Lower leg skin (tissue), 3 donors: ENCODE measurements at regions not wholly inside any gene's neighbourhood (a gene's known extent, or its start where the extent isn't known, plus 50 kb on each side); places are given as distances from the start of the nearest gene placed in this dataset.

ENCODE experiments used
- POLR2A ChIP-seq, 2 donors: fragments of 450-650 bp; IDR thresholded peaks; one replicate each; pipeline ENCODE4 v1.6.1; 2016 to 2017; ENCODE audit warnings: antibody characterized with exemption in 2 of 2, mild to moderate bottlenecking in 1 of 2, moderate library complexity in 1 of 2
- TF ChIP-seq, protein P1 (sequence below), 3 donors: fragments of 450-650 bp; IDR thresholded peaks; one replicate each; pipeline ENCODE4 v1.5.1; 2016; ENCODE audit warnings: antibody characterized with exemption in 3 of 3, mild to moderate bottlenecking in 3 of 3, moderate library complexity in 2 of 3

DNA sequence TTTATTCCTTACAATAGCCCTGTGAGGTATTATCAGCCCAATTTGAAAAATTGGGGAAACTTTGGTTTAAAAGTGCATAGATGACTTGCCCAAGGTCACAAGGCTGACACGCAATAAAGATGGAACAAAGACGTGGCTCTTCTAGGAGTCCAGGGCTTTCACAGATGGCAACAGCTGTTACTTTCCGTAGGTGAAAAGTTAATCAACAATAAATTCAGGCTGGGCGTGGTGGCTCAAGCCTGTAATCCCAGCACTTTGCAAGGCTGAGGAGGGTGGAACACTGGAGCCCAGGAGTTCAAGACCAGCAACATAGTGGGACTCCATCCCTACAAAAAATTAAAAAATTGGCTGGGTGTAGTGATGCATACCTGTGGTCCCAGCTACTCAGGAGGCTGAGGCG, 87.8 kb upstream of the ATF3 start:
- TF ChIP-seq, protein P1, sequence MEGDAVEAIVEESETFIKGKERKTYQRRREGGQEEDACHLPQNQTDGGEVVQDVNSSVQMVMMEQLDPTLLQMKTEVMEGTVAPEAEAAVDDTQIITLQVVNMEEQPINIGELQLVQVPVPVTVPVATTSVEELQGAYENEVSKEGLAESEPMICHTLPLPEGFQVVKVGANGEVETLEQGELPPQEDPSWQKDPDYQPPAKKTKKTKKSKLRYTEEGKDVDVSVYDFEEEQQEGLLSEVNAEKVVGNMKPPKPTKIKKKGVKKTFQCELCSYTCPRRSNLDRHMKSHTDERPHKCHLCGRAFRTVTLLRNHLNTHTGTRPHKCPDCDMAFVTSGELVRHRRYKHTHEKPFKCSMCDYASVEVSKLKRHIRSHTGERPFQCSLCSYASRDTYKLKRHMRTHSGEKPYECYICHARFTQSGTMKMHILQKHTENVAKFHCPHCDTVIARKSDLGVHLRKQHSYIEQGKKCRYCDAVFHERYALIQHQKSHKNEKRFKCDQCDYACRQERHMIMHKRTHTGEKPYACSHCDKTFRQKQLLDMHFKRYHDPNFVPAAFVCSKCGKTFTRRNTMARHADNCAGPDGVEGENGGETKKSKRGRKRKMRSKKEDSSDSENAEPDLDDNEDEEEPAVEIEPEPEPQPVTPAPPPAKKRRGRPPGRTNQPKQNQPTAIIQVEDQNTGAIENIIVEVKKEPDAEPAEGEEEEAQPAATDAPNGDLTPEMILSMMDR (IDR thresholded peaks at IDR 0.05) = no peak
- no peak for TF ChIP-seq POLR2A (IDR thresholded peaks at IDR 0.05)
